ENCODE measurements at regions not wholly inside any gene's neighbourhood (a gene's known extent, or its start where the extent isn't known, plus 50 kb on each side); places are given as distances from the start of the nearest gene placed in this dataset.

DNA sequence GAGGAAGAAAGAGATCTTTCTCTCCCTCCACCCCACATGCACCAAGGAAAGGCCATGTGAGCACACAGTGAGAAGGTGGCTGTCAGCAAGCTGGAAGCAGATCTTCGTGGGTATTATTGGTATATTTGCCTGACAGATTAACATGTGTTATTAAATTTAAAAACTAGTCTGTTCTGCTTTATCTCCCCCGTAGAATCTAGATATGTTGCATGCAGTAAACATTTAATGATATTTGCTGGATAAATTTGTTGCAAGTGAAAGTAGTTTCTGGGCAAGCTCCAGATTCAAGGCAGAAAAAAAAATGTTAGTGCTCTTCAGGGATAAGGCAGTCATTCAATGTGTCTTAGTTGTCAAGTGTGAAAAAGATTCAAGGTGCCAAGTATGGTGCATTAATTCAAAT lies 215.0 kb upstream of the TAS2R1 start:
- no peak for DNase-seq
- H3K9me3 Mint-ChIP-seq: peaks cover 0 to 7% (median 4%) of the 10 kb centered on the region in 7 donors
- H3K4me1 ChIP-seq (ENCODE audit: control insufficient read depth in 1 of 2, insufficient read depth in 2 of 2, low read length in 2 of 2): no peaks in the 10 kb centered on the region
- no peaks in the 10 kb centered on the region for H3K27me3 Mint-ChIP-seq (ENCODE audit: low read depth in 3 of 3)
- H3K4me2 ChIP-seq (replicated peaks; ENCODE audit: extremely low read depth, low read length, poor library complexity, severe bottlenecking): no peak overlapping the region
- H3K9me3 ChIP-seq (replicated peaks in 1 of 2; ENCODE audit: control insufficient read depth in 1 of 2, insufficient read depth in 1 of 2, low read length in 2 of 2): peaks cover 4% of the 10 kb centered on the region in 2 donors
- no peak overlapping the region for H3K27ac ChIP-seq (ENCODE audit: low read depth in 1 of 2, low read length in 2 of 2)
- H3K4me3 ChIP-seq (replicated peaks in 1 of 3; ENCODE audit: low read depth in 2 of 3, low read length in 3 of 3): no peak overlapping the region
- H3K27ac Mint-ChIP-seq: no peak overlapping the region
- H3K79me2 ChIP-seq (ENCODE audit: insufficient read depth, low read length): no peaks in the 10 kb centered on the region
- no peaks in the 10 kb centered on the region for H3K4me1 Mint-ChIP-seq
- no peaks in the 10 kb centered on the region for H3K36me3 Mint-ChIP-seq
- no peak overlapping the region for H2AFZ ChIP-seq (ENCODE audit: insufficient read depth, low read depth, low read length, poor library complexity, severe bottlenecking)
- no peak overlapping the region for H3K9ac ChIP-seq (ENCODE audit: insufficient read depth, low read length, poor library complexity, severe bottlenecking)
- H3K4me3 Mint-ChIP-seq: no peak overlapping the region
- TF ChIP-seq CTCF (IDR thresholded peaks at IDR 0.05): no peak
- intact Hi-C loops (cut with micrococcal nuclease): no loop called here
- 80% methylated on average over 1 of the region's 2 CpGs for WGBS (ENCODE audit: insufficient coverage)
- no peaks in the 10 kb centered on the region for H3K27me3 ChIP-seq (ENCODE audit: control insufficient read depth in 2 of 2, insufficient read depth in 2 of 2, low read length in 2 of 2)
- H3K36me3 ChIP-seq (replicated peaks in 1 of 2; ENCODE audit: control insufficient read depth in 1 of 2, insufficient read depth in 2 of 2, low read length in 2 of 2): no peaks in the 10 kb centered on the region
- H4K20me1 ChIP-seq (ENCODE audit: insufficient read depth, low read length): no peaks in the 10 kb centered on the region

- H3K27ac ChIP-seq (ENCODE audit: low read depth in 1 of 2, low read length in 2 of 2): no peak overlapping the region
- H2AFZ ChIP-seq (ENCODE audit: insufficient read depth, low read depth, low read length, poor library complexity, severe bottlenecking): no peak overlapping the region
- Mint-ChIP-seq H3K4me3 (no peak overlapping the region), H3K27ac (no peak overlapping the region), H3K4me1 (no peaks in the 10 kb centered on the region), H3K9me3 (peaks cover 0 to 7% (median 3%) of the 10 kb centered on the region in 7 donors), H3K36me3 (no peaks in the 10 kb centered on the region), H3K27me3 (ENCODE audit: low read depth in 3 of 3) (no peaks in the 10 kb centered on the region)
- no peaks in the 10 kb centered on the region for H3K4me1 ChIP-seq (ENCODE audit: control insufficient read depth in 1 of 2, insufficient read depth in 2 of 2, low read length in 2 of 2)
- no peaks in the 10 kb centered on the region for H4K20me1 ChIP-seq (ENCODE audit: insufficient read depth, low read length)
- H3K4me2 ChIP-seq (replicated peaks; ENCODE audit: extremely low read depth, low read length, poor library complexity, severe bottlenecking): no peak overlapping the region
- TF ChIP-seq CTCF (IDR thresholded peaks at IDR 0.05): no peak
- H3K79me2 ChIP-seq (ENCODE audit: insufficient read depth, low read length): no peaks in the 10 kb centered on the region
- H3K27me3 ChIP-seq (ENCODE audit: control insufficient read depth in 2 of 2, insufficient read depth in 2 of 2, low read length in 2 of 2): no peaks in the 10 kb centered on the region
- H3K36me3 ChIP-seq (replicated peaks in 1 of 2; ENCODE audit: control insufficient read depth in 1 of 2, insufficient read depth in 2 of 2, low read length in 2 of 2): no peaks in the 10 kb centered on the region
- H3K4me3 ChIP-seq (replicated peaks in 1 of 3; ENCODE audit: low read depth in 2 of 3, low read length in 3 of 3): no peak overlapping the region
- no CpG with 5 or more reads among the region's 2 CpGs for WGBS (ENCODE audit: insufficient coverage)
- no peak for DNase-seq
- no peak overlapping the region for H3K9ac ChIP-seq (ENCODE audit: insufficient read depth, low read length, poor library complexity, severe bottlenecking)
- H3K9me3 ChIP-seq (replicated peaks in 1 of 2; ENCODE audit: control insufficient read depth in 1 of 2, insufficient read depth in 1 of 2, low read length in 2 of 2): peaks cover 0 to 4% of the 10 kb centered on the region in 2 donors
- intact Hi-C loops (cut with micrococcal nuclease): no loop called here
These were observed 211.5 kb upstream of the TAS2R1 start for GRCh38 chr5:9841516-9842170.
